HepG2 (cell line): ENCODE measurements at regions not wholly inside any gene's neighbourhood (a gene's known extent, or its start where the extent isn't known, plus 50 kb on each side); places are given as distances from the start of the nearest gene placed in this dataset.

Source experiments
- ATAC-seq: fragments of 200-7000 bp; cut with Tn5 transposase; 3 replicates; pipeline ENCODE4 v1.9.1; 2020; ENCODE audit warnings: mild to moderate bottlenecking, moderate library complexity
- BruUV-seq: library from RNA; stranded (reverse); fragments of 400-500 nt; replicated peaks from 2 replicates; lab custom pipeline; 2021; lab: Mats Ljungman, UMichigan
- CTCF ChIA-PET: fragments of 300-600 bp; formaldehyde crosslinking; extraction: SDS; loops from one replicate; lab custom pipeline; 2021; ENCODE audit warnings: low total read pairs, inconsistent platforms, low intra/inter-chr PET ratio; lab: Yijun Ruan, JAX
- POLR2A ChIA-PET: fragments of 350-600 bp; sonication (Branson Sonifier 250); formaldehyde crosslinking; loops from one replicate; lab custom pipeline; 2020; ENCODE audit warnings: antibody characterized with exemption, inconsistent platforms; lab: Yijun Ruan, JAX
- DNase-seq: peaks from one replicate; pipeline ENCODE4 v3.0.0-alpha.2; 2015; ENCODE audit warnings: low spot score
- FAIRE-seq: peaks from 3 replicates; lab custom pipeline; 2011; peaks lifted over from hg19 to GRCh38; lab: Jason Lieb, UNC
- H2AFZ ChIP-seq: one replicate; pipeline ENCODE4 v1.6.1; 2011; ENCODE audit warnings: low read length, inconsistent platforms
- H3K27ac ChIP-seq: fragments of 300-600 bp; 3 replicates; pipeline ENCODE4 v1.8.0; 2011; ENCODE audit warnings: mixed run types, mild to moderate bottlenecking, mixed read lengths, low read length, inconsistent platforms; ENCODE audit not compliant: insufficient read depth; ENCODE audit errors: extremely low read length
- H3K27me3 ChIP-seq, 2 experiments: fragments of 200-600 bp in 1 of 2; 2 replicates in 1 of 2; 3 replicates in 1 of 2; pipeline versions ENCODE4 v1.6.0 to v1.8.0; 2011; ENCODE audit warnings: low read length in 2 of 2, mild to moderate bottlenecking in 2 of 2, moderate library complexity in 2 of 2, inconsistent platforms in 1 of 2; ENCODE audit not compliant: insufficient read depth in 2 of 2, control insufficient read depth in 1 of 2
- H3K36me3 ChIP-seq, 2 experiments: fragments of 200-600 bp in 1 of 2; replicated peaks in 1 of 2; 2 replicates in 1 of 2; 3 replicates in 1 of 2; pipeline versions ENCODE4 v1.5.1 to v1.8.0; 2011; ENCODE audit warnings: low read length in 2 of 2, inconsistent platforms in 1 of 2; ENCODE audit not compliant: insufficient read depth in 2 of 2, control insufficient read depth in 1 of 2
- H3K4me1 ChIP-seq: 2 replicates; pipeline ENCODE4 v1.5.1; 2012; ENCODE audit warnings: low read length, inconsistent platforms; ENCODE audit not compliant: insufficient read depth
- H3K4me2 ChIP-seq: 2 replicates; pipeline ENCODE4 v1.6.0; 2011; ENCODE audit warnings: low read depth, low read length, inconsistent platforms
- H3K4me3 ChIP-seq, 3 experiments: fragments of 200-600 bp in 1 of 3; sonication (generic), shearing (Covaris generic) in 1 of 3; replicated peaks in 1 of 3; 2 replicates each; pipeline ENCODE4 v1.5.1; 2011 to 2016; ENCODE audit warnings: low read length in 3 of 3, inconsistent platforms in 2 of 3, low read depth in 2 of 3, mild to moderate bottlenecking in 2 of 3, control low read depth in 1 of 3, mixed read lengths in 1 of 3; ENCODE audit not compliant: insufficient read depth in 1 of 3
- H3K79me2 ChIP-seq: one replicate; pipeline ENCODE4 v1.6.1; 2011; ENCODE audit warnings: low read length, inconsistent platforms; ENCODE audit not compliant: insufficient read depth
- H3K9ac ChIP-seq: 2 replicates; pipeline ENCODE4 v1.6.0; 2011; ENCODE audit warnings: mild to moderate bottlenecking, low read depth, low read length, inconsistent platforms; ENCODE audit not compliant: insufficient read depth
- H3K9me3 ChIP-seq: 2 replicates; pipeline ENCODE4 v1.5.1; 2012; ENCODE audit warnings: mild to moderate bottlenecking, low read length
- H4K20me1 ChIP-seq: 2 replicates; pipeline ENCODE4 v1.6.0; 2011; ENCODE audit warnings: inconsistent platforms, mild to moderate bottlenecking, low read length, moderate library complexity; ENCODE audit not compliant: insufficient read depth
- CEBPB ChIP-seq: IDR thresholded peaks from 2 replicates; pipeline ENCODE4 v1.6.1; 2011; ENCODE audit warnings: low read depth, low read length, improper control_type of control experiment, borderline replicate concordance
- LCORL ChIP-seq, 2 experiments: fragments of 450-650 bp in 1 of 2; sonication (generic) in 1 of 2; formaldehyde crosslinking in 1 of 2; IDR thresholded peaks; 2 replicates each; pipeline versions ENCODE4 v1.5.0 to v1.6.1; 2017 to 2020; ENCODE audit warnings: antibody characterized with exemption in 1 of 2, missing genetic modification reagents in 1 of 2
- MLXIP ChIP-seq: sonication (generic); formaldehyde crosslinking; IDR thresholded peaks from 2 replicates; pipeline ENCODE4 v1.9.0; 2021; ENCODE audit warnings: missing genetic modification reagents, borderline replicate concordance
- REST ChIP-seq, 2 experiments: IDR thresholded peaks; 2 replicates each; pipeline ENCODE4 v1.6.1; 2011 to 2012; ENCODE audit warnings: low read length in 2 of 2, borderline replicate concordance in 1 of 2, low read depth in 1 of 2, mild to moderate bottlenecking in 1 of 2, moderate library complexity in 1 of 2
- ZFYVE20 ChIP-seq: sonication (generic); formaldehyde crosslinking; IDR thresholded peaks from 2 replicates; pipeline ENCODE4 v1.8.0; 2023; ENCODE audit warnings: low read depth, mild to moderate bottlenecking, moderate library complexity, missing genetic modification reagents, borderline replicate concordance
- ZNF468 ChIP-seq: sonication (generic); formaldehyde crosslinking; IDR thresholded peaks from 2 replicates; pipeline ENCODE4 v1.8.0; 2022; ENCODE audit warnings: mild to moderate bottlenecking, moderate library complexity, missing genetic modification reagents
- ZNF75D ChIP-seq: sonication (generic); formaldehyde crosslinking; IDR thresholded peaks from 2 replicates; pipeline ENCODE4 v1.8.1; 2023; ENCODE audit warnings: missing genetic modification reagents, mild to moderate bottlenecking, borderline replicate concordance
- ZNF768 ChIP-seq: sonication (generic); formaldehyde crosslinking; IDR thresholded peaks from 2 replicates; pipeline ENCODE4 v1.4.0; 2020; ENCODE audit warnings: missing genetic modification reagents
- ZSCAN22 ChIP-seq: sonication (generic); formaldehyde crosslinking; IDR thresholded peaks from 2 replicates; pipeline ENCODE4 v1.4.0; 2020; ENCODE audit warnings: mild to moderate bottlenecking, missing genetic modification reagents
- ZSCAN25 ChIP-seq: sonication (generic); formaldehyde crosslinking; IDR thresholded peaks from 2 replicates; pipeline ENCODE4 v1.8.0; 2022; ENCODE audit warnings: mild to moderate bottlenecking, missing genetic modification reagents
- WGBS: methylation state at CpG from one replicate; pipeline ENCODE4 v1.1.6; 2017; ENCODE audit warnings: low lambda C conversion rate; 5-methylcytosine and 5-hydroxymethylcytosine counted together
- in situ Hi-C: cut with HindIII; loops from 2 replicates; pipeline ENCODE4 v1.10.0; 2017; ENCODE audit warnings: low pct_unique_long_range_greater_than_20kb; ENCODE audit not compliant: extremely low pct_ligation_motif_present
- intact Hi-C: fragments of 100-400 bp; cut with micrococcal nuclease; formaldehyde crosslinking; loops from one replicate; pipeline ENCODE4 v1.10.0; 2022; ENCODE audit not compliant: unreplicated experiment
- TF ChIP-seq, protein P1 (sequence below): sonication (generic); formaldehyde crosslinking; IDR thresholded peaks from 2 replicates; pipeline ENCODE4 v1.4.0; 2020; ENCODE audit warnings: missing genetic modification reagents

GRCh38 chr9:1233568-1233967 is 183.4 kb downstream of the DMRT2 start:
- Histone ChIP-seq H3K79me2 (no peaks in the 10 kb centered on the region), H2AFZ (no peak overlapping the region), H3K4me2 (0 out of 2 replicates have a peak overlapping the region, but pooled peaks have one; percentile 57), H3K9ac (no peak overlapping the region), H3K27ac (no peak overlapping the region), H3K27me3 (no peaks in the 10 kb centered on the region), H3K4me1 (peaks cover 21% of the 10 kb centered on the region), H3K36me3 (no peaks in the 10 kb centered on the region), H3K9me3 (no peaks in the 10 kb centered on the region), H3K4me3 (no peak overlapping the region), H4K20me1 (no peaks in the 10 kb centered on the region)
- 13% methylated on average over 2 of the region's 2 CpGs for WGBS
- FAIRE-seq (no peak), ATAC-seq (no peak), DNase-seq (no peak)
- CTCF ChIA-PET: no interaction called here
- in situ Hi-C loops (no loop called here), intact Hi-C loops (no loop called here)
- POLR2A ChIA-PET: no interaction called here
- no TSS peak for BruUV-seq
- TF ChIP-seq LCORL (IDR thresholded peaks at IDR 0.05): no peak
- TF ChIP-seq LCORL (CRISPR knock-in tag; IDR thresholded peaks at IDR 0.05): no peak
- 0 out of 2 replicates have a peak, but pooled peaks have one; percentile 19 for TF ChIP-seq CEBPB
- TF ChIP-seq, all 625 proteins: peak for 1

GRCh38 chr9:1235650-1236049 is 185.5 kb downstream of the DMRT2 start:
- Histone ChIP-seq H2AFZ (no peak overlapping the region), H3K9me3 (no peaks in the 10 kb centered on the region), H3K9ac (no peak overlapping the region), H3K79me2 (no peaks in the 10 kb centered on the region), H3K36me3 (no peaks in the 10 kb centered on the region), H3K4me3 (no peak overlapping the region), H3K4me1 (peaks cover 21% of the 10 kb centered on the region), H3K27me3 (no peaks in the 10 kb centered on the region), H4K20me1 (no peaks in the 10 kb centered on the region), H3K4me2 (no peak overlapping the region), H3K27ac (no peak overlapping the region)
- DNase-seq (no peak), FAIRE-seq (no peak), ATAC-seq (no peak)
- BruUV-seq: no TSS peak
- WGBS: 12% methylated on average over 4 of the region's 4 CpGs
- in situ Hi-C loops: no loop called here
- ChIA-PET CTCF (no interaction called here), POLR2A (no interaction called here)
- intact Hi-C loops: no loop called here
- no peak for TF ChIP-seq REST (IDR thresholded peaks at IDR 0.05; ENCODE audit: borderline replicate concordance in 1 of 2, low read depth in 1 of 2, low read length in 2 of 2)
- no peak for TF ChIP-seq ZNF468
- TF ChIP-seq ZNF75D (CRISPR knock-in tag): no peak
- TF ChIP-seq ZNF768 (CRISPR knock-in tag): no peak
- no peak for TF ChIP-seq ZSCAN25 (CRISPR knock-in tag)
- TF ChIP-seq, protein P1, sequence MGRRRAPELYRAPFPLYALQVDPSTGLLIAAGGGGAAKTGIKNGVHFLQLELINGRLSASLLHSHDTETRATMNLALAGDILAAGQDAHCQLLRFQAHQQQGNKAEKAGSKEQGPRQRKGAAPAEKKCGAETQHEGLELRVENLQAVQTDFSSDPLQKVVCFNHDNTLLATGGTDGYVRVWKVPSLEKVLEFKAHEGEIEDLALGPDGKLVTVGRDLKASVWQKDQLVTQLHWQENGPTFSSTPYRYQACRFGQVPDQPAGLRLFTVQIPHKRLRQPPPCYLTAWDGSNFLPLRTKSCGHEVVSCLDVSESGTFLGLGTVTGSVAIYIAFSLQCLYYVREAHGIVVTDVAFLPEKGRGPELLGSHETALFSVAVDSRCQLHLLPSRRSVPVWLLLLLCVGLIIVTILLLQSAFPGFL: no peak
- TF ChIP-seq ZFYVE20: no peak
- TF ChIP-seq MLXIP (CRISPR knock-in tag): no peak
- TF ChIP-seq ZSCAN22 (CRISPR knock-in tag): no peak
